ENCODE measurements at regions not wholly inside any gene's neighbourhood (a gene's known extent, or its start where the extent isn't known, plus 50 kb on each side); places are given as distances from the start of the nearest gene placed in this dataset.

DNA sequence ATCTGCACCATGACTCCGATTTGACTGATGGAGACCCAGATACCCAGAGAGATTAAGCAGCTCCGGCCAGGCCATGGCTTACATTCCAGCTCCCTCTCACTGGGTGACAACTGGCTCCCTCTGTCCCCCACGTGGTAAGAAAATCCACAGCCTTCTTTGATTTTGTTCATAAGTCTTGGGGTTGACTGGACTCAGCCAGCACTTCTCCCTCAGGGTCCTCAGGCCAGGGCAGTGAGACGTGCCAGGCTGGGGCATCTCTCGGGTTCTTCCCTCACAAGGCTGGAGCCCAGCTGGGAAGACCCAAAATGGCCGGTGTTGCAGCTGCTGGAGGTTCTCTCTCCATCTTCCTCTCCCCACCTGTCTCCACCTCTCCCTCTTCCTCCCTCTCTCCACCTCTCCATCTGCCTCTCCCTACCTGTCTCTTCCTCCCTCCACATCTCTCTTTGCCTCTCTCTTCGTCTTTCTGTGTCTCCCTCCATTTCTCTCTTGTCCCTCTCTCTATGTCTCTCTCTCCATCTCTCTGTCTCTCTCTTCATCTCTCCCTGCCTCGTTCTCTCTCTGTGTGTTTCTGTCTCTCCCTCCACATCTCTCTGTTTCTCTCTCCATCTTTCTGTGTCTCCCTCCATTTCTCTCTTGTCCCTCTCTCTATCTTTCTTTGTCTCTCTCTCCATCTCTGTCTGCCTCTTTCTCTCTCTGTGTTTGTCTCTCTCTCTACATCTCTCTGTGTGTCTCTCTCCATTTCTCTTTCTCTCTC lies 105.3 kb downstream of the FOXL1 start:
- no peak for DNase-seq

- DNase-seq = no peak
These were observed 106.7 kb downstream of the FOXL1 start for GRCh38 chr16:86685076-86685475.

- DNase-seq = no peak
These were observed 112.6 kb downstream of the FOXL1 start for GRCh38 chr16:86690970-86691369.

DNA sequence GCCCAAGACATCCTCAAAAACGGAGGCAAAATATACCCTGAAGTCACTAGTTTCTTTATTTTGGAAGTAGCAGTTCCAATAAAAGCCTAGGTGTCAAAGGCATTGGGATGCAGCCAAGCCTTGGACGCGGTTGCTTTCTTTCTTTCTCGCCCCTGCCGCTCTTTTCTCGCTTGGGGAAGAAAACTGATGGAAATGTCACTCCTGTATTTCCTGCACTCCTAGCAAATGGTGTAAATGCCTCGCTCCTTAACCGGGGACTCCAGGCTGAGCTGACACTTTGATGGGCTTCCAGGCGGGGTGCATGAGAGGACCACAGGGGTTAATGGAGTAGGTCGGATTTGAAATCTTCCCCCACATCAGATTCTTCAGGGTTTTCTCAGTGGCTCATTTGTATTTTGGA lies 114.1 kb downstream of the FOXL1 start:
- no peak for DNase-seq

- DNase-seq = no peak
These were observed 114.7 kb downstream of the FOXL1 start for GRCh38 chr16:86693033-86693432.

- DNase-seq = no peak
These were observed 119.4 kb downstream of the FOXL1 start for GRCh38 chr16:86697715-86698114.

DNA sequence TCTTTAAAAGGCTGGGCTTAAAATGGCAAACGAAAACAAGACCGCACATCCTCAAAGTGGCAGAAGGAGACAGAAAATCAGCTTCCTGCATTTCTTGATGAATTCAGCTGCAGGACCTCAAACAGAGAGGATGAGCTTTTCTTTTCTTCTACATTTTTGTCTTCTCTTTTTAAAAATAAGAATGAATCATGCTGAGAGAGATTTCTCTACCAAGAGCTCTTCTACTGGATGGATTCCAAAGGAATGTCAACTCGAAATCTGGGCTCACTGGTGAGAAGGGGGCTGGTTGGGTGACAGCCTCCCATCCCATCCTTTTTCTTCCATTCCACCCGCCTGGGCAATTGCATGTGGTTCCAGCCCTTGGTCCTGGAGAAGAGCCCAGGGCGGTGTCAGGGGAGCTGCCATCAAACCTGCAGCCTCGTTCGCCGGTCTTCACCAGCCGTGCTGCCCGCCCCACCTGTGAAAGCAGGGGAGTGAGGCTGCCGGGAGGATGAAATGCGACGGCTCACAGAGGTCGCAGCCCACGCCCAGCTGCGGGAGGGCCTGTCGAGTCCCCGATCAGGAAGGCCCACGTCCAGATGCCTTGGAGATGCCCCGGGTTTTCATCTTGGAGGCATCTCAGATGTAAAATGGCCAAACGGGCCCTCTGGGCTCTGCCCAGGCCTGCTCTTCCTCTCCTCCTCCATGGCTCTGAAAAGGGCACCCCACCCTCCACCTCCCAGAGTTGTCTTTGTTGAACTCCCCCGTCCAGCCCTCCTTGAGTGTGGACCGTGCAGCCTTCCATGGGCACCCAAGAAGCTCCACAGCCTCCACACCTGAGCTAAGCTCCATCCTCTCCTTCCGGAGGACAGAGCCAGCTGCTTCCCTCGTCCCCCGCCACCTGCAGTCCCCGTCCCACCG lies 121.9 kb downstream of the FOXL1 start:
- no peak for DNase-seq

GRCh38 chr16:86701286-86701975 lies 123.1 kb downstream of the FOXL1 start:
- DNase-seq = no peak

GRCh38 chr16:86702824-86703588 lies 124.7 kb downstream of the FOXL1 start:
- DNase-seq = no peak

DNA sequence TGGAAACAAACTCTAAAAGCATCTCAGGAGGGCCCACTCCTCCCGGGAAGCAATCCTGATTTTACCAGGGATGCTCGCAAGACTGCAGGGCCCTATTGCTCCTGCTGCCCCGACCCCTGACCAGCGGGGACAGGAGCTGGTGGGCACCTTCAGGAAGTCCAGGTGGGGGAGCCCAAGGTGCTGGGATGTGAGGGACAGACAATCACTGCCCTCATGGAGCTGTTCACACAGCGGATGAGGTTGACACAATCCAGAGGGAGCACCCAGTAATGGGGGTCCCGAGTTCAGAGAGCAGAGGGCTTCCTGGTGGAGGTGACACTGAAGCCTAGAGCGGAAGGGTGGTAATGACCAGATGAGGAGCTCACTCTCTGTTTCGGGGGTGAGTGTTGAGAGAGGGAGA lies 126.2 kb downstream of the FOXL1 start:
- DNase-seq = no peak

DNA sequence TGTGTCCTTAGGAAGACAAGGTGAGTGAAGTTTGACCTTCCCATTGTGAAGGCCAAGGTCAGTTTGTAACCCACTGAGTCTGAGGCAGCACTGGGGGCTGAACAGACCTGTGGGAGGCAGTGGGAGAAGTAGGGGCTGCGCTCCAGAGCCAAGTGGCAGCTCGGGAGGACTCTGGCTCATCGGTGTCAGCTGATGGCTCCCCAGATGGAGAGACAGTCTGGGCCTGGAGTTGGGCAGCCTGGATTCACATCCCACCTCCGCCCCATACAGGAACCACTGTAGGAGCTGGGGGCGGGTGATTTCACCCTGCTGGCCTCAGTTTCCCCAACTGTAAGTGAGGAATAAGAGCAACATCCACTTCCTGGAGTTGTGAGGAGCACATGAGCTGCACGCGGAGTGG lies 128.4 kb downstream of the FOXL1 start:
- no peak for DNase-seq

GRCh38 chr16:86707171-86707570 lies 128.8 kb downstream of the FOXL1 start:
- no peak for DNase-seq

- no peak for DNase-seq
These were observed 129.2 kb downstream of the FOXL1 start for GRCh38 chr16:86707581-86707980.

GRCh38 chr16:86708431-86708830 lies 130.1 kb downstream of the FOXL1 start:
- DNase-seq = no peak

- no peak for DNase-seq
These were observed 130.8 kb downstream of the FOXL1 start for GRCh38 chr16:86709103-86709502.

- no peak for DNase-seq
These were observed 131.7 kb downstream of the FOXL1 start for GRCh38 chr16:86709902-86710601.

DNA sequence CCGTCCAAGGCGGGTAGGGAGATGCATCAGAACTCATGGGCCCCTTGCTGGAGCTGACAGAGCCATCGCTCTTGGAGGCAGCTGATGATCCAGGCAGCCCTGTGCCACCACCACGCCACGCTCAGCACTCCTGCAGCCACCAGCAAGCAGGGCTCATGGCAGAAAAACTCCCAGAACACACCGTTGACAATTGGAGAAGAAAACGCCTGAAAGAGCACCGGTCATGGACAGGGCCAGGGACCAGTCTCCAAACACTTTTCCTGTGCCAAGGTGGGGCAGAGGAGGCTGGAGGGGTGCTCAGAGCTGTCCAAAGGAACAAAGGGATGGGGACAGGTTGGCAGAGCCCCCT lies 132.2 kb downstream of the FOXL1 start:
- DNase-seq = no peak

DNA sequence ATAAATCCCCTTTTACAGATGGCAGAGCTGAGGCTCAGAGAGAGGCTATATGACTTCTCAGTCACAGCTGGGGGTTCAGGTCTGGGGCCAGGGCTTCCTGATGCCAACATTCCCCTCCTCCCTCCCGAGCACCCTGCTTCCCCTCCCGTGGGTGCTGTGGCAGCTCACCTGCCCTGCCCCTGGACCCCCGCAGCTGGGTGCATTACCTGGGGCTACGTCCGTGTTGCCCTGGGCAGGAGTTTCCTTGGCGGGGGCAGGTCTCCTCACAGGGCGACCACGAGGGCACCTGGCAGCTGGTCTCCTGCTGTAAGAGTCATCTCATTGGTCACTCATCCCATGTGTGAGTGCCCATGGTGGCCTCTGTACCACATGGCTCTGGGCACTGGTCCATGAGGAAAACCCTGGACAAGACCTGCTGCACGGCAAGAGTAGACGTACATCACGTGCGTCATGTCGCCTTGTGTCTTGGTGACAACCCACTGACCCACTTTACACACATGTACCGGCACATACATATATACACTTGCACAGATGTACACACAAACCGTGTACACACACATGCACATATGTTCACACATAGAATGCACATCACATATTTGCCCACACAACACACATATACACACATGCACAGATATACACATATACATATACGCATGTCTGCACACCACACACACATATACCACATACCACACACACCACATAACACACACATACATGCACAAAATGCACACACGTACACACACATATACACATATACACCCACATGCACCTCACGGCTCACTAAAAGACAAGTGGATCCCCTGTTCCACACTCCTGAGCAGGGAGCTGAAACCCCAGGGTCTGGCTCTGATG lies 134.0 kb downstream of the FOXL1 start:
- no peak for DNase-seq

GRCh38 chr16:86713021-86713631 lies 134.8 kb downstream of the FOXL1 start:
- DNase-seq = no peak

DNA sequence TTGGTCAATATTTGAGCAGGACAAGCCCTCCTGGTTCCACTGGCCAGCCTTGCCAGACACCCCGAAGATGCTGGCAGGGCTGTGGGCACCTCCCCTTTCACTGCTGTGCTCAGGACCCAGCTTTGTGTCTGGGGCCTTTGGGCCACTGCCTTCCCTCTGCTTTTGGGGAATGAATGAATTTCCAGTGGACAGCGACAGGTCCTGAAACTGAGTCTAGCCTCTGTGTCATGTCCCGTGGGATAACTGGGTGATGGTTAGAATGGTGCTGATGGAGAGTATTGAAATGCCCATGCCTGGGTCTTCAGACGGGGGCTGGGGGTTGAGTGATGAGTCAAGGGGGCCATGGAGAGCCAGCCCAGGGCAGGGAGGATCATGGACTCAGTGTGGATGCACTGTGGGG lies 135.8 kb downstream of the FOXL1 start:
- no peak for DNase-seq

GRCh38 chr16:86716649-86717048 lies 138.3 kb downstream of the FOXL1 start:
- DNase-seq = no peak
